ENCODE measurements at regions not wholly inside any gene's neighbourhood (a gene's known extent, or its start where the extent isn't known, plus 50 kb on each side); places are given as distances from the start of the nearest gene placed in this dataset.

DNA sequence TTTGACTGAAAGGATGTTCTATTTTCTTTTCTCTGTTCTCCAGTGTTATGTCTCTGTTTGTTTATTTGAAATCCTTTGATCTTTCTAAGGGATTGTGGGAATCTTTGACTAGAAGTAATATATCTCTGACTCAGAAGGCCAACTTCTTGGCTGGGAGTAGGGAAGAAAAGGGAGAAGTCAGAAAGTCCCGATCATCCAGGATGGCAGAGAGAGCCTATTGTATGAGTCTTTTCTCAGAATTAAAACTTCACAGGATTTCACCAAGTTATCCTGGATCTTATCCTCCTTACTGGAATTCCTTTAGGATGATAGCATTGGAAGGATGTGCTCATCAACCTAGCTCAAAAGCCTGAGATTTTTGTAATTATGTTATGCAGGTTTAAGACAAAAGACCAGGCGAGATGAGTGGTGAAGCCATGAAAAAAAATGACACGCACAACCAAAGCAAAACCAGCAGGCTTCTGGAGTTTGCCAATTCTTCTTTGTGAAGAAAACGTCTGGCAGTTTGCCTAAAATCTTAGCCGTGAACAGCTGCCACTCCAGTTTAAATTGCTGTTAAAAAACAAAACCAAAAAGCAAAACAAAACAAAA is 383.6 kb upstream of the SMIM21 start:
- Histone ChIP-seq H3K27me3 (replicated peaks; ENCODE audit: control insufficient read depth, insufficient read depth, low read length) (no peaks in the 10 kb centered on the region), H3K36me3 (ENCODE audit: control insufficient read depth, insufficient read depth, low read length) (no peaks in the 10 kb centered on the region), H3K4me3 (replicated peaks; ENCODE audit: low read depth, low read length) (no peak overlapping the region)
- TF ChIP-seq, protein P1, sequence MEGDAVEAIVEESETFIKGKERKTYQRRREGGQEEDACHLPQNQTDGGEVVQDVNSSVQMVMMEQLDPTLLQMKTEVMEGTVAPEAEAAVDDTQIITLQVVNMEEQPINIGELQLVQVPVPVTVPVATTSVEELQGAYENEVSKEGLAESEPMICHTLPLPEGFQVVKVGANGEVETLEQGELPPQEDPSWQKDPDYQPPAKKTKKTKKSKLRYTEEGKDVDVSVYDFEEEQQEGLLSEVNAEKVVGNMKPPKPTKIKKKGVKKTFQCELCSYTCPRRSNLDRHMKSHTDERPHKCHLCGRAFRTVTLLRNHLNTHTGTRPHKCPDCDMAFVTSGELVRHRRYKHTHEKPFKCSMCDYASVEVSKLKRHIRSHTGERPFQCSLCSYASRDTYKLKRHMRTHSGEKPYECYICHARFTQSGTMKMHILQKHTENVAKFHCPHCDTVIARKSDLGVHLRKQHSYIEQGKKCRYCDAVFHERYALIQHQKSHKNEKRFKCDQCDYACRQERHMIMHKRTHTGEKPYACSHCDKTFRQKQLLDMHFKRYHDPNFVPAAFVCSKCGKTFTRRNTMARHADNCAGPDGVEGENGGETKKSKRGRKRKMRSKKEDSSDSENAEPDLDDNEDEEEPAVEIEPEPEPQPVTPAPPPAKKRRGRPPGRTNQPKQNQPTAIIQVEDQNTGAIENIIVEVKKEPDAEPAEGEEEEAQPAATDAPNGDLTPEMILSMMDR (IDR thresholded peaks at IDR 0.05; ENCODE audit: insufficient read depth, low read length, poor library complexity, severe bottlenecking), result no peak
- no peak for DNase-seq (ENCODE audit: extremely low read depth, insufficient read length)

DNA sequence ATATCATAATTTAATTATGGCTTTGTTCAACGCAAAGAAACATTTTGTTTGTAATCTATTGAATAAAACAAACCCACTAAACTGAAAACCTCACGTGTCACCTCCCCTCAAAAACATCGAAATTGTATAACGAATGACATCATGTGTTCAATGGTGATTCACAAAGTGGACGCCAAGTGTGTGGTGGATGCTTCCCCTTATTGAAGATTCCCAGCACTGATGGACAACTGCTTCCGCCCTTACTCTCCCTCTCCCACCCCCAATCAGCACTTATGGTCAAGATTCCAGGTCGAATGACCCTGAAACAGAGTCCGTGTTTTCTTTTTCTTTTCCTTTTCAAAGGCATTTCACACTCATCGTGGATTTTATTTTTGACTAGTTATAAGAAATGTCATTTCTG is 383.0 kb upstream of the SMIM21 start:
- TF ChIP-seq, protein P1 (IDR thresholded peaks at IDR 0.05; ENCODE audit: insufficient read depth, low read length, poor library complexity, severe bottlenecking), result no peak
- no peak overlapping the region for H3K4me3 ChIP-seq (replicated peaks; ENCODE audit: low read depth, low read length)
- no peak for DNase-seq (ENCODE audit: extremely low read depth, insufficient read length)
- H3K36me3 ChIP-seq (ENCODE audit: control insufficient read depth, insufficient read depth, low read length), result no peaks in the 10 kb centered on the region
- H3K27me3 ChIP-seq (replicated peaks; ENCODE audit: control insufficient read depth, insufficient read depth, low read length), result no peaks in the 10 kb centered on the region

DNA sequence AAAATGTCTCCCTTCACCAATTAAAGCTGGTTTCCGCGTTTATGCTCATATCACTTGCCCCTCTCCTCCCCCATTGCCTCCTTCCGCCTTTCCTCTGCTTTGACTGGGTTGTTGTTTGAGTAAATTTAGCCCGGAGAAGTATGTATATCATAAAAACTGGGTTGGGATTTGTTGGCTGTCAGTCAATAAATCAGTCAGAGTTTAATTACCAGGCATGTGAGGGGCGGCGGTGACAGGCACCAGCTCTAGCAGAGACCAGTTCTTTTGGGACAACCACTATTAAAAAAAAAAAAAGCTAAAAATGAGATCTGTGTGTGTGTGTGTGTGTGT is 382.4 kb upstream of the SMIM21 start:
- H3K36me3 ChIP-seq (ENCODE audit: control insufficient read depth, insufficient read depth, low read length), result no peaks in the 10 kb centered on the region
- no peak overlapping the region for H3K4me3 ChIP-seq (replicated peaks; ENCODE audit: low read depth, low read length)
- TF ChIP-seq, protein P1 (IDR thresholded peaks at IDR 0.05; ENCODE audit: insufficient read depth, low read length, poor library complexity, severe bottlenecking), result no peak
- no peak for DNase-seq (ENCODE audit: extremely low read depth, insufficient read length)
- no peaks in the 10 kb centered on the region for H3K27me3 ChIP-seq (replicated peaks; ENCODE audit: control insufficient read depth, insufficient read depth, low read length)

DNA sequence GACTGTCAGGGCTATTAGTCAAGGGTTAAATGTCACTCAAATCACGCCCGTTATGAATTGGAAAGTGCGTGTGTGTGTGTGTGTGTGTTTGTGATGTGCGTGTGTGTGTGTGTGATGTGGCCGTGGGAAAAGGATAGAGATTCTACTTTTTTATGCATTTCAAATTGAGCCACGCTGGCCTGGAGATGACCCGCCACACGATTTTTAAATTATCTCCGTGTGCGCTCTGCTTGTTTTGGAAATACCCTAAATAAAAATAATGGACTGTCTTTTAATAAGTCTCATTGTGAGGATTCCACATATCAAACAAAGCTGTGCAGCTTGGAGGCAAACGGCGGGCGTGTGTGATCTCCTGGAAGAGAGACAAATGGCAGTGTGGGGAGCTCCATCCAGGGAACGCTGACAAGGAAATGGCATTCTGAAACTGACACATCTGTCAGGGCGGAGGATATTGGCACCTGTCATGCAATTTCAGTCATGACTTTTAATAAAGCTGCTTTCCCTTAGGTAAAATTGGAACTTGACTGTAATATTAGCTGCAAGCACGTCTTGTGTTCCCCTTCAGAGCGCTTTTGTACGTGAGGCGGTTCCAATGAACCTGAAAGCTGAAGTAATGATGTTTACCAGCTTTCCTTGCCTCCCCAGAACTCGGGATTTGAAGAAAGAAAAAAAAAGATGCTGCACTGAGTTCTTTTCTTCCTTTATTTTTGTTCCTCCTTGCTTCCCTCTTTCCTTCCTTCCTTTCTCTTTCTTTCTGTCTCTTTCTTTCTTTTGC is 381.8 kb upstream of the SMIM21 start:
- Histone ChIP-seq H3K27me3 (replicated peaks; ENCODE audit: control insufficient read depth, insufficient read depth, low read length) (no peaks in the 10 kb centered on the region), H3K4me3 (replicated peaks; ENCODE audit: low read depth, low read length) (no peak overlapping the region), H3K36me3 (ENCODE audit: control insufficient read depth, insufficient read depth, low read length) (no peaks in the 10 kb centered on the region)
- TF ChIP-seq, protein P1 (IDR thresholded peaks at IDR 0.05; ENCODE audit: insufficient read depth, low read length, poor library complexity, severe bottlenecking), result no peak
- DNase-seq (ENCODE audit: extremely low read depth, insufficient read length), result no peak

- no peaks in the 10 kb centered on the region for H3K36me3 ChIP-seq (ENCODE audit: control insufficient read depth, insufficient read depth, low read length)
- DNase-seq (ENCODE audit: extremely low read depth, insufficient read length), result no peak
- TF ChIP-seq, protein P1 (IDR thresholded peaks at IDR 0.05; ENCODE audit: insufficient read depth, low read length, poor library complexity, severe bottlenecking), result no peak
- no peaks in the 10 kb centered on the region; the same call in 1 of the 2 replicates for H3K27me3 ChIP-seq (replicated peaks; ENCODE audit: control insufficient read depth, insufficient read depth, low read length)
- H3K4me3 ChIP-seq (replicated peaks; ENCODE audit: low read depth, low read length), result no peak overlapping the region
These were observed 377.8 kb upstream of the SMIM21 start for GRCh38 chr18:75805265-75805664.
